ENCODE measurements at regions not wholly inside any gene's neighbourhood (a gene's known extent, or its start where the extent isn't known, plus 50 kb on each side); places are given as distances from the start of the nearest gene placed in this dataset.

- no peak for TF ChIP-seq CTCF (conservative IDR thresholded peaks at IDR 0.05 in 1 of 2, IDR thresholded peaks at IDR 0.05 in 1 of 2; ENCODE audit: extremely low read depth in 1 of 2, insufficient read depth in 1 of 2, low read depth in 1 of 2, low read length in 2 of 2)
- no peak for TF ChIP-seq EZH2 (IDR thresholded peaks at IDR 0.05; ENCODE audit: borderline replicate concordance, low read length)
These were observed 209.7 kb upstream of the RARB start for GRCh38 chr3:25218362-25218761.

All from mammary epithelial cell (primary cell).